GM18870 (cell line): ENCODE measurements at regions not wholly inside any gene's neighbourhood (a gene's known extent, or its start where the extent isn't known, plus 50 kb on each side); places are given as distances from the start of the nearest gene placed in this dataset.
"Not testable (repeated sequence)": the region's sequence is repeated elsewhere in the genome, so short reads cannot be mapped to it uniquely, and the experiment has no call there.

Source experiments
- ATAC-seq: cut with Tn5 transposase; IDR thresholded peaks from one replicate; pipeline ENCODE4 v1.9.1; 2021; ENCODE audit warnings: moderate library complexity; ENCODE audit not compliant: unreplicated experiment

DNA sequence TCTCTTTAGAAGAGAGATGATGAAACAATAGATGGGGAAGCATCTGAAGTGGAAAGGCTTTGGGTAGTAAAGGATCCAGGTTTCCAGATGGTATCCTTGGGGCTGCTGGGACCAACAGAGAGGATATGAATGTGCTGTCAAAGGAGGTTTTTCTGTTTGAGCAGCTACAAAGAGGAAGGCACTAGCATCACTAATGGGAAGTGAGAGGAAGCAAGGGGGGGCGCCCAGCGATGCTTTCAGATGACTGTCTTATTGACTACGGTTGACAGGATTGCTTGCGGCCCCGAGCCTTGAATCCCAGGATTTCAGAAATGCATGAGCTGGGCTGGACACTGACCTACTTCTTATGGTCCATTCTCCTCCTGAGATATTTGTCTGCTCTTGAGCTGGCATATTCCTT, 103.8 kb upstream of the GALNT15 start:
- ATAC-seq: no peak

DNA sequence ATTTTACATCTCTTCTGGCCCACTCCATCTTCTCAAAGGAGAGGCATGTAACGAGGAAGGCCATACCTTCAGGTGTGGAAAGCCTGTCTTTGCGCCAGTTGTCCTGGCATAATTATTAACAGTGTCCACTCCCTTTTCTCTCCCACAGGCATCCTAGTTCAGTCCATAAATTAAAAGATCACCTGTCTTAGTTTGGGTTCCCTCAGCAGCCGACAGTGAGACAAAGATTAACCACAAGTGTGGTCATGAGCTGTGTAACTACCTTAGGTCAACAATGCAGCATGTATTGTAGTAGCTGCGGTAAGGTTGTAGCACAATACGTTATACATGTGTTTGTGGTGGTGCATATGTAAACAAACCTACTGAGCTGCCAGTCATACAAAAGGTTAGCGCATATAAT, 103.3 kb upstream of the GALNT15 start:
- ATAC-seq: no peak

DNA sequence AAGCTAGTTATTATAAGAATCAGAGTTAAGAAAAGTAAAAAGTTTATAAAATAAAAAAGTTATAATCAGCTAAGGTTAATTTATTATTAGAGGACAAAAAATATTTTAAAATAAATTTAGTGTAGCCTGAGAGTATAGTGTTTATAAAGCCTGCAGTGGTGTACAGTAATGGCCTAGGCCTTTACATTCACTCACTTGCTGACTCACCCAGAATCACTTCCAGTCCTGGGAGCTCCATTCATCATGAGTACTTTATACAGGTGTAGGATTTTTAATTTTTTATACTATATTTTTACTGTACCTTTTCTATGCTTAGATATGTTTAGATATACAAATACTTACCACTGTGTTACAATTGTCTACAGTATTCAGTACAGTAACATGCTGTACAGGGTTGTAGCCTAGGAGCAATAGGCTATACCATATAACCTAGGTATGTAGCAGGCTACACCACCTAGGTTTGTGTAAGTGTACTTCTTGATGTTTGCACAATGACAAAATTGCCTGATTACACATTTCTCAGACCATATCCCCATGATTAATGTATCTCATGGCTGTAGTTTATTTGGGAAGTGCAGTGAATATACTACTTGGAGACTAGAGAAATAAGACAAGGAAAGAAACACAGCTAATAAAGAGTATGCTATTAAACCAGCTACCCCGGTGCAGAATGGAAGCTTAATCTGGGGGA, 101.9 kb upstream of the GALNT15 start:
- no peak for ATAC-seq

DNA sequence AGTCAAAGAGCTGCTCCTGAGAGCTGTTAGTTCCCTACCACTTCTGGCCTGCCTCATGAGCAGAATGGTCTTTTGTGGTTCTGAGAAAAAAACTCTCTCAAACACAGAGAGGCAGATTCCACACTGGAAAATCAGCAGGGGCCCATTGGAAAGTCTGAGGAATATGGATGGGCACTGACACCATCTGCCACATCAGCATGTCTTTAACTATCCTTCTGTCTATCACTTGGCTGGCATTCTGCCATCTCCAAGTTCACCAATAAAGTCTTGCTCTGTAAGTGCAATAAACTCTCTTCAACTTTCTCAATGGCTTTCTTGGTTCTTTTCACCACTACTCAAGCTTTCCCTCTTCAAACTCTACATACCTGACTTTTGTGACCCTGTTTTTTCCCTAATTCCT, 101.3 kb upstream of the GALNT15 start:
- no peak for ATAC-seq

DNA sequence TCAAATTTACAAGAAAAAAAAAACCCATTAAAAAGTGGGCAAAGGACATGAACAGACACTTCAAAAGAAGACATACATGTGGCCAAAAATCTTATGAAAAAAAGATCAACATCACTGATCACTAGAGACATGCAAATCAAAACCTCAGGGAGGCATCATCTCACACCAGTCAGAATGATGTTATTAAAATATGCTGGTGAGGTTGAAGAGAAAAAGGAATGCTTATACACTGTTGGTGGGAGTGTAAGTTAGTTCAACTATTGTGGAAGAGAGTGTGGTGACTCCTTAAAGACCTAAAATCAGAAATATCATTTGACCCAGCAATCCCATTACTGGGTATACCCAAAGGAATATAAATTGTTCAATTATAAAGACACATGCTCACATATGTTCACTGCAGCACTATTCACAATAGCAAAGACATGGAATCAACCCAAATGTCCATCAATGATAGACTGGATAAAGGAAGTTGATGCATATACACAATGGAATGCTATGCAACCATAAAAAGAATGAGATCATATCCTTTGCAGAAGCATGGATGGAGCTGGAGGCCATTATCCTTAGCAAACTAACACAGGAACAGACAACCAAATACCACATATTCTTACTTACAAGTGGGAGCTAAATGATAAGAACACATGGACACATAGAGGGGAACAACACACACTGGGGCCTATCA, 100.3 kb upstream of the GALNT15 start:
- not testable (repeated sequence) for ATAC-seq

DNA sequence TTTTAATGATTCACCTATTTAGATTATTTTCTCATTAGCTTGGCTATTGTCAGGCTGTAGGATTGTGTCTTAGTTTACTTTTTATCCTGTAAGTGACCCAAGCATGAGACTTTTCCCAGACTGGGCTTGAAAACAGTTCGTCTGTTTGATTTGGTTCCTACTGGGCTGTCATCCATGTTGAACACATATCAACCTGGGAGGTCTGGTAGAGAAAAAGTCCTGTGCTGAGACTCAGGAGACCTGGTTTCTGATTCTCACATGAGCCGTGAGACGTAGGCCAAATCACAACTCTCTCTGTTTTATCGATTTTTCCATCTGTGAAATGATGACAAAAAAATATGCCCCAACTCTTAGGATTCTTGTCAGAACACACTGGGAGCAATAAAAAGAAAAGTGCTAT, 98.8 kb upstream of the GALNT15 start:
- ATAC-seq: no peak

DNA sequence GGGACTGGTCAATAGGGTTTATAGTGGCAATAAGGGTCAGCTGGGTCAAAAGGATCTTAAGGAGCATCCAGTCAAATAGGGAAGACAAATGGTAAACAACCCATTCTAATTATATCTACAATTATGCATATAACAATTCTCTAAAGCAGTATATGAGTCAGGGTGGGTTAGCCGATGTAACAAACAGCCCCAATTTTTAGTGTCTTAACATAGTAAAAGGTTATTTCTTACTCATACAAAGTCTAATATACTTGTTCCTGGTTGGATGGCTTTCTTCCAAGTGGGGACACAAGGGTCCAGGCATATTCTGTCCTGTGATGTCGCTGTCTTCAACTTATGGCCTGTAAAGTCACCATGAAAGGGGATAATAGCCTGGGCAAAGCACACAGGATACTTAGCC, 97.9 kb upstream of the GALNT15 start:
- no peak for ATAC-seq

DNA sequence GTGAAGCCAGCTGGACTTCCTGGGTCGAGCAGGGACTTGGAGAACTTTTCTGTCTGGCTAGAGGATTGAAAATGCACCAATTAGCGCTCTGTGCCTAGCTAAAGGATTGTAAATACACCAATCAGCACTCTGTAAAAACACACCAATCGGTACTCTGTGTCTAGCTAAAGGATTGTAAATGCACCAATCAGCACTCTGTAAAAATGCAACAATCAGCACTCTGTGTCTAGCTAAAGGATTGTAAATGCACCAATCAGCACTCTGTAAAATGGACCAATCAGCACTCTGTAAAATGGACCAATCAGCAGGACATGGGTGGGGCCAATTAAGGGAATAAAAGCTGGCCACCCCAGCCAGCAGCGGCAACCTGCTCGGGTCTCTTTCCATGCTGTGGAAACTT, 97.3 kb upstream of the GALNT15 start:
- not testable (repeated sequence) for ATAC-seq

DNA sequence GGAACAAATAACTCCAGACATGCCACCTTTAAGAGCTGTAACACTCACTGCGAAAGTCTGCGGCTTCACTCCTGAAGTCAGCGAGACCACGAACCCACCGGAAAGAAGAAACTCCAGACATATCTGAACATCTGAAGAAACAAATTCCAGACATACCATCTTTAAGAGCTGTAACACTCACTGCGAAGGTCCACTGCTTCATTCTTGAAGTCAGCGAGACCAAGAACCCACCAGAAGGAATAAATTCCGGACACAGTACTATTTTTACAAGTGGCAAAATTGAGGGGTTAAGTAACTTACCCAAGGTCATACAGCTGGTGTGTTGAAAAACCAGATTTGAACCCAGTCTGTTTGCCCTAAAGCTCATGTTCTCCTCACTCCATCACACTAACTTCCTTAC, 96.8 kb upstream of the GALNT15 start:
- not testable (repeated sequence) for ATAC-seq

DNA sequence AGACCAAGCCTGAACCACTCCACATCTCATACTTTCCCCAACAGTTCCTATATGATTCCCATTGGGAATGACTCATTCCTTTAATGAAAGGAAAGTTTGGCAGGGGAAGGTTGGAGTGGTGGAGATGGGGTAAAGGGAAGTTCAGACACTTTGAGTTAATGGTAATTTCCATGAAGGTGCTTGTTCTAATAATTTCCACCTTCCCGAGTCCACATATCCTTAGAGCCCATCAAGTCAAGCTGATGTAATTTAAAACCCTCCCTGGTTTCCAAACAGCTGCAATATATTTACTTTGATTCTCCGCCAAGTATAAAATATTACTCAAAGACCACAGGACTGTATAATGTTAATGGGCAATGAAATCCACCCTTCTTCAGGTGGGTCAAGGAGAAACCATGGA, 95.0 kb upstream of the GALNT15 start:
- ATAC-seq: no peak

DNA sequence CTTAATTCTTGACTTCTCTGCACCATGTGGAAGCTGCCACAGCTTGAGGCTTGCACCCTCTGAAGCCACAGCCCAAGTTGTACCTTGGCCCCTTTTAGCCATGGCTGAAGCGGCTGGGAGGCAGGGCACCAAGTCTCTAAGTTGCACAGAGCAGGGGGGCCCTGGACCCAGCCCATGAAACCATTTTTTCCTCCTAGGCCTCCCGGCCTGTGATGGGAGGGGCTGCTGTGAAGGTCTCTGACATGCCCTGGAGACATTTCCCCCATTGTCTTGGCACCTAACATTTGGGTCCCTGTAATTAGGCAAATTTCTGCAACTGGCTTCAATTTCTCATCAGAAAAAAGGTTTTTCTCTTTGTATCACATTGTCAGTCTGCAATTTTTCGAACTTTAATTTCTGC, 92.8 kb upstream of the GALNT15 start:
- no peak for ATAC-seq

DNA sequence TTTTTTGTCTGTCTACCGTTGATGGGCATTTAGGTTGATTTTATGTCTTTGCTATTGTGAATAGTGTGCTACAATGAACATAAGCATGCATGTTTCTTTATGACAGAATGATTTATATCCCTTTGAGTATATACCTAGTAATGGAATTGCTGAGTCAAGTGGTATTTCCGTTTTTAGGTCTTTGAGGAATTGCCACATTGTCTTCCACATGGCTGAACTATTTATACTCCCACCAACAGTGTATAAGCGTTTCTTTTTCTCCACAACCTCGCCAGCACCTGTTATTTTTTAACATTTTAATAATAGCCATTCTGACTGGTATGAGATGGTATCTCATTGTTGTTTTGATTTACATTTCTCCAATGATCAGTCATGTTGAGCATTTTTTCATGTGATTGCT, 89.6 kb upstream of the GALNT15 start:
- no peak for ATAC-seq

DNA sequence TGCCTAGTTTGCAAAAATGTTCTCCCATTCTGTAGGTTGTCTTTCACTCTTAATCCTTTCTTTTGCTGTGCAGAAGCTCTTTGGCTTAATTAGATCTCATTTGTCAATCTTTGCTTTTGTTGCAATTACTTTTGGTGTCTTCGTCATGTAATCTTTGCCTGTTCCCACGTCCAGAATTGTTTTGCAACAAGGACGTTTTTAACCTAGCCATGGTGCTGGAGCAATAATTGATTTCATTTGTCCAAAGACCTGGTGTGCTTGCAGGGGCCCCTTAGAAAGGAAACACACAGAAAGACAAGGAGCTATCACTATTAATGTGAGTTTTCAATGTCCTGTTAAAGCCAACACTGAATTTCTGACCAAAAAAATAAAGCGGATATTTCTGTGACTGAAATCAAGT, 89.1 kb upstream of the GALNT15 start:
- no peak for ATAC-seq

DNA sequence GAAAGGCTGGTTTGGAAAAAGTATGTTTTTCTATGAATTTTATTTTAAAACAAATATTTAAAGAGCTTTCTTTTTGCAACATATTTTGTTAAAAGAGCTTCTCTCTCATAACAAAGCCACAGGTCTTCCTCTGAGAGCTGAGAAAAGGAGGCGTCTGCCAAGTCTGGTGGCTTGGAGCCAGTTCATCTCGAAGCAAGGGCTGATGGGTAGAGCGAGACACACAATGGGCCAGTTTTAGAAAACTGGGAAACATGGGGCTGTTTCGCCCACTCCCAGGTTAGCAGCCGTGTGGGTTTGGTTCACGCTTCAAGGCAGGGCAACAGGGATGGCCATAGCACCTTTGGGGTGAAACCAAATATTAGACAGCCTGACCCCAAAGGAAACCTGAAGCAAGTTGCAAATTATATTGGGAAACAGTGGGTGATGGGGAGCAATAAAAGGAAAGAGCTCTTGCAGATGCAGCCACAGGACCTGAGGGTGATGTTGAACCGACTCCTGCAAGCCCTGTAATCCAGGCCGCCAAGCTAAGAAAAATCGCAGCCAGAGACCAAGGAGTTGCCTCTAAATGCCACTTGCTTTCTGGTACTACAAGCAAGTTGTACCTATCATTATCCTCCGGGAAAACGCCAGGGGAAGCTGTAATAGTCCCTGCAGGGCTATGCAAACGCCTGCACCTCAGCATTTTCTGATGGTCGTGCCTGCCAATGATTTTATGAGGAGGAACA, 88.4 kb upstream of the GALNT15 start:
- ATAC-seq: no peak

DNA sequence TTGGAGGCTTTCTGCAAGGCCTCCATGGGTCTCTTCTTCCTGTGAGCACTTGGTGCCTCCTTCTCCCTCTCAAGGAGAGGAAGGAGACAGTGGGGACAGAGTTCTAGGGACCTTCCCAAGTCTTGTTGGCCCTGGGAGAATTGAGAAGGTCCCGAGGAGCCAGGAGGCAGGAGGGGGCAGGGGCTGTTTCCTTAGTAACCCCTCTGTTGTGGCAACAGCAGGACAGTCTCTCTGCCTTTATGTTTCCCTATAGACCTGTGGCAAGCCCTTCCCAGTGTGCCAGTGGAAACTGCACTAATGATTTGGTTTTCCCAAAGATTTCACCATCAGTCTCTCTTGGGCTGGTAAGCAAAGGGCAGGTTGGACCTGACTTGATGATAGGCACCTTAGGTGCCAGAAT, 87.8 kb upstream of the GALNT15 start:
- no peak for ATAC-seq

DNA sequence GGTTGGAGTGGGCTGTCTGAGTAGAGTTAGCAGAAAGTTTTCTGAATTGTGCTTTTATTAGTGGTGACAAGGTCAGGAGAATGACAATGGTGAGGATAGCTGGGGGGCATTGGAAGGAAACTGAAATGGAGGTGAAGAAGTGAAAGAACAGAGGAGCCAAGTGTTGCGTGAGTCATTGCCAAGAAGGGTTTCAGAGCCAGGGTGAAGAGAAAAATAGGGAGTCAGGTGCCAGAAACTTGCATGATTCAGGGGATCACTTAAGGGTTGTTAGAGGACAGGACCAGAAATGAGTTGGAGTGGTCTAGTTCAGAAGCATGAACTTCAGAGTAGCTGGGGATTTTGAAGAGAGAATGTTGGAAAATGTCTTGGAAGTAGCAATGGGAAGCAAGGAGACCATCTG, 86.0 kb upstream of the GALNT15 start:
- no peak for ATAC-seq

DNA sequence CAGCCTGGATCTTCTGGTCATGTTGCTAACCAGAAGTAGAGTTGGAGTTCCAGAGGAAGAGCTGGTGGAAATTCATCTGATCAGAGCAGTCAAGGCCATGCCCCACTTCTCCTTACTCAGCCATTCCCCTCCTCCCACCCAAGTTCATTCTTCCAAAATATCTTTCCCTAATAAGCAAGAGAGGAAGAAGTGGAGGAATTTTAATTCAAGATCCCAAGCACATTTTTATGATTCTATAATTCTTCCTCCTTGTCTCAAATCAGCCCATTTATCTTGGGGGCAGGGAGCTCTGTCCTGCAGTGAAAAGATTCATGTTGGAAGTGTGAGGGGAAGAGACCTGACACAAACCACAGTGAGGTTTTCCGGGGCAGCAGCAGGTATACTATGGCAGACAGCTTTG, 85.0 kb upstream of the GALNT15 start:
- ATAC-seq: no peak

DNA sequence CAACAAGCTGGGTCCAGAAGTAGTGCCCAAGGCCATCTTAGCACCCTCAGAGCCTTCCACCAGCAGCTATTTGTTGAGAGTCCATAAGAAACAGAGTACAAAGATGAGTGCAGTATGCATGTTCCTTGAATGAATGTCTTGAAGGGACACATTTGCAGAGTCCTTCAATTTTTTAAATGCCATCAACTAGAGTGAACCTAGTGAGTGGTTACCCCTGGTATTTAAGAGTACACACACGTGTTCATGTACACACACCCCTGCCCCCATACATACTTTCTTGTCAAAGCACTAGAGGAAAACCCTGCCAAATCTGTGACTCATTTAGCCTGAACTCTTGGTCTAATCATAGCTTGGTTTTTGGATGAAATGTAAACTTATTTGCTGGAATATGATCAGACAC, 84.5 kb upstream of the GALNT15 start:
- no peak for ATAC-seq

DNA sequence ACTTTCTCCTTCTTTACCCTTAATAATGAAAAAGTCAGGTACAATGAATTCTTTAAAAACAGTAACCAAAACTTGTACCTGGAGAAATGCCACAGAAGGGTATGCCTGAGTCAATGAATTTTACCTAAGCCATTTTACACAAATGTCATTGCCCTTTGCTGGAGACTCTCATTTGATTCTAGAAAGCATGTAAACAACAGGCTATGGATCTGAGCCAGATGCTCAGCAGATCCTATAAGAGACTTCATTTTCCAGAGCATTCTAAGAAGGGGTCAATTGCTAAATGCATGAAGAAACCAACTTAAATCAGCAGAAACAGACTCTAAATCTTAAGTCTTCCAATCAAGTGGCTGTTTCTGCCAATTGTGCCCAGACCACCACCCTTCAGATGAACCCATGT, 83.8 kb upstream of the GALNT15 start:
- no peak for ATAC-seq

DNA sequence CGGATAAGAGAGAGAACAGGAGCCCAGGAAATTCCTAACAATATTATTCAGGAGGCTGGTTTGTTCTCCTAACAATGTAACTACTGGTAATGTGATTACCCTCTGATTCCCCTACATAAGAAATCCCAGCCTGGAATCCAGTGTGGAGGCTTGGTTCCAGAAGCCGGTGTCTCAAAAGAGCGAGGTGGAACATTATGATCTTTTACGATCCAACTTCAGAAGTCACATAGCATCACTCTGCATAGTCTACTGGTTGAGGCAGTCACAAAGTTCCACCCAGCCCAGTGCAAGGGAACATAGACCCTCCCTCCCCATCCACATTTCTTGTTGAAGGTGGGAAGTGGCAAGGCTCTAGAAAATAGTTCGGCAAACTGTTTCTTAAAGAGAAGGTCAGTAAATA, 81.6 kb upstream of the GALNT15 start:
- ATAC-seq: no peak

DNA sequence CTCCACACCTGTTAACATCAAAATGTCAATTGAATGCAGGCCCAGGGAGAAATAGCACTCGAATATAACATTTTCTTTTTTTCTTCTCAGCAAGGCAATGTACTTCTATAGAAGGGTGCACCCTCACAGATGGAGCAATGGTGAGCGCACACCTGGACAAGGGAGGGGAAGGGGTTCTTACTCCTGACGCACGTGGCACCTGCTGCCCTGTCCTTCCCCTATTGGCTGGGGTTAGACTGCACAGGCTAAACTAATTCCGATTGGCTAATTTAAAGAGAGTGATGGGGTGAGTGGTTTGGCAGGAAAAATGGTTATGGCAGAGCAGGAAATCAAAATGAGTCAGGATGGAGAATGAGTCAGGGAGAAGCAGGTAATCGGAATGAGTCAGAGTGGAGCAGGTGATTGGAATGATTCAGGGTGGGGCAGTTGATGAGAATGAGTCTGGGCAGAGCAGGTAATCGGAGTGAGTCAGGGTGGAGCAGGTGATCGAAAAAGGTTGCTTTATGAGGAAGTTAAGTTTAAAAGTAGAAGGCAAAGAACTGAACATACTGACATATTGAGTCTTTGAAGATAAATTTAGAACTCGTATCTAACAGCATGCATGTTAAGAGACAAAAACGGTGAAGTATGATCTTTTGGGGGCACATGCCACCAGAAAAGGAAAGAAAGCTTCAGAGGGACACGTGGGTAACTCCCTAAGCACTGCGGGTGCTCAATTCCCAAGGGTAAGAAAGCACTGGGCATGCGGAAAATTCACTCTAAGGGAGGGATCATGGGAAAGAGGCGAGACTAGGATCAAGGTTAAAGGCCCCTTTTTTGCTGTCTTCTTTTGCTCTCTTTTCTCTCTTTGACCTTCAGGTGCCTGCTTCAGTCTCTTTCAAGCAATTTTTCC, 72.9 kb upstream of the GALNT15 start:
- ATAC-seq: no peak
